ENCODE measurements at regions not wholly inside any gene's neighbourhood (a gene's known extent, or its start where the extent isn't known, plus 50 kb on each side); places are given as distances from the start of the nearest gene placed in this dataset.

DNA sequence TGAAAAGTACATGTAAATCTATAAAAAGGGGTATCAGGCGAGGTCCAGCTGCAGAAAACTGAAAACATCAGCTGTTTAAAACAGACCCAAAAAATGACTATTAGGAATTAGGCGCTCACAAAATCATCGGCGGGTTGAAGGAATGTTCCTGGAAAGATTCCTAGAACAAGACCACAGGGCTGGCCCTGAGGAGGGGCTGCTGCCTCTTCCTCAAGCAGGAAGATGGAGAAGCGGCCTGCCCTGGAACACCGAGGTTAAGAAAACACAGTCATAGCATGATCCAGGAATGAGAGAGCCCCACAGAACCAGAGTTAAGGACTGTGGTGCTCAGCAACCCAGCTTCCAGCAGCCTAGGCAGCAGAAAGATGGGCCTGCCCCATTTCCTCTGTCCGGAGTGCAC, 78.4 kb downstream of the C11orf91 start:
- no peaks in the 10 kb centered on the region for H3K9me3 ChIP-seq (replicated peaks; ENCODE audit: control insufficient read depth, insufficient read depth, low read length)
- no peaks in the 10 kb centered on the region for H3K9me1 ChIP-seq (replicated peaks; ENCODE audit: control insufficient read depth, extremely low read depth, insufficient read depth, low read length)
- no peak overlapping the region for H3K4me3 ChIP-seq (replicated peaks in 1 of 3; ENCODE audit: insufficient read depth in 1 of 3, low read depth in 1 of 3, low read length in 3 of 3)
- CTCF ChIA-PET, result no interaction called here
- POLR2A ChIA-PET, result no interaction called here
- H3K27me3 ChIP-seq (ENCODE audit: control insufficient read depth in 2 of 2, insufficient read depth in 2 of 2, low read length in 2 of 2), result no peaks in the 10 kb centered on the region
- H2AFZ ChIP-seq (ENCODE audit: low read depth, low read length), result no peak overlapping the region
- no peak overlapping the region for H3K9ac ChIP-seq (replicated peaks; ENCODE audit: extremely low read depth, insufficient read depth, low read length)
- H3K27ac ChIP-seq (ENCODE audit: insufficient read depth, low read depth, low read length), result no peak overlapping the region
- BruUV-seq (replicated peaks), result no TSS peak
- H3K4me1 ChIP-seq (ENCODE audit: control insufficient read depth, extremely low read depth, insufficient read depth, low read length), result no peaks in the 10 kb centered on the region
- DNase-seq (ENCODE audit: low read depth, low spot score) (no peak), FAIRE-seq (no peak)
- dilution Hi-C loops (cut with MboI; ENCODE audit: extremely low pct_ligation_motif_present, low sequenced_read_pairs), result no loop called here
- H4K20me1 ChIP-seq (replicated peaks; ENCODE audit: control insufficient read depth, extremely low read depth, insufficient read depth, low read length), result no peaks in the 10 kb centered on the region
- TF ChIP-seq POLR2A (IDR thresholded peaks at IDR 0.05; ENCODE audit: low read depth, low read length) (no peak), JUN (IDR thresholded peaks at IDR 0.05; ENCODE audit: borderline replicate concordance, insufficient read depth, insufficient read length, low read depth) (no peak), POLR2AphosphoS5 (IDR thresholded peaks at IDR 0.05; ENCODE audit: insufficient read depth, low read depth, low read length) (no peak), FOS (IDR thresholded peaks at IDR 0.05; ENCODE audit: borderline replicate concordance, insufficient read depth, low read length) (no peak)
- no peaks in the 10 kb centered on the region for H3K79me2 ChIP-seq (ENCODE audit: control insufficient read depth, insufficient read depth, low read length)
- intact Hi-C loops (cut with micrococcal nuclease), result no loop called here
- no peaks in the 10 kb centered on the region for H3K36me3 ChIP-seq (ENCODE audit: control insufficient read depth in 2 of 2, extremely low read depth in 1 of 2, insufficient read depth in 2 of 2, low read length in 2 of 2)
- H3K4me2 ChIP-seq (ENCODE audit: insufficient read depth, low read length), result no peak overlapping the region

DNA sequence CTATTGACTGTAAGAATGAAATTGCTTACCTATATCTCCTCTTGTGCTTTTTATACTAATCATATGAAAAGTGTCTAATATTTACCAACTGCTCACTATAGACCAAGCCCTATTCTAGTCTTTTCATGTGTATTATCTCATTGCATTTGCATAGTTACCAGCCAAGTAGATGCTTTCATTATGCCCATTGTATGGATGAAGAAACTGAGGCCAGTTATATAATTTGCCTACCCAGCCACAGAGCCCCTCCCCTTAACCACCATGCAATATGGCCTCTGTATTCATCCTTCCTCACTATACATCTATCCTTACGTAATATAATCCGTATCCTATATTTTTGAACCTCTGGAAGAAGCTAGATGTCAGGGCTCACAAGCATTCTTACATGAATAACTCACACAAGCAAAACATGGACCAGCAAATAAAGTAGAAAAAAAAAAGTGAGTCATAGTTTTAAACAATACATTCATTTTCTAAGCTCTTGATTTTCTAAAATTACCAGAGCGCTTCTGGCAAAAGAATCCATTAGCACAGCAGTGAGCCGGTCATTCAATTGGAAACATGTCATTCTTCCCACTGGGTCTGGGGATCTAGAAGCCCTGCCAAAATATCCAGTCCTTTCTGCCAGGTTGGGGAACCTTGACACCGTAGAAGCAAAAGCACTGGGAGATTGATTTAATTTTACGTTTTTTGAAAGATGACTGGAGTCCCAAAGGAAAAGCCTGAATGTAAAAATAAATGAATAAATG, 80.0 kb downstream of the C11orf91 start:
- H3K4me1 ChIP-seq (ENCODE audit: control insufficient read depth, extremely low read depth, insufficient read depth, low read length), result no peaks in the 10 kb centered on the region
- BruUV-seq (replicated peaks), result no TSS peak
- peak; percentile 42 for FAIRE-seq
- DNase-seq (ENCODE audit: low read depth, low spot score), result peak; percentile 11
- H3K9me1 ChIP-seq (replicated peaks; ENCODE audit: control insufficient read depth, extremely low read depth, insufficient read depth, low read length), result no peaks in the 10 kb centered on the region
- H4K20me1 ChIP-seq (replicated peaks; ENCODE audit: control insufficient read depth, extremely low read depth, insufficient read depth, low read length), result no peaks in the 10 kb centered on the region
- TF ChIP-seq POLR2AphosphoS5 (IDR thresholded peaks at IDR 0.05; ENCODE audit: insufficient read depth, low read depth, low read length) (no peak), FOS (IDR thresholded peaks at IDR 0.05; ENCODE audit: borderline replicate concordance, insufficient read depth, low read length) (peak; percentile 13)
- H3K4me2 ChIP-seq (ENCODE audit: insufficient read depth, low read length), result no peak overlapping the region
- no peaks in the 10 kb centered on the region for H3K79me2 ChIP-seq (ENCODE audit: control insufficient read depth, insufficient read depth, low read length)
- ChIA-PET POLR2A (no interaction called here), CTCF (interaction anchor here (0.9 to 1.0 kb wide), 2 partner anchors 9 to 11 kb away, joined by 3 to 4 read pairs; no protein-coding TSS in a partner anchor)
- H3K27ac ChIP-seq (ENCODE audit: insufficient read depth, low read depth, low read length), result no peak overlapping the region
- no peak overlapping the region for H3K4me3 ChIP-seq (replicated peaks in 1 of 3; ENCODE audit: insufficient read depth in 1 of 3, low read depth in 1 of 3, low read length in 3 of 3)
- no peaks in the 10 kb centered on the region for H3K27me3 ChIP-seq (ENCODE audit: control insufficient read depth in 2 of 2, insufficient read depth in 2 of 2, low read length in 2 of 2)
- intact Hi-C loops (cut with micrococcal nuclease), result no loop called here
- H3K9ac ChIP-seq (replicated peaks; ENCODE audit: extremely low read depth, insufficient read depth, low read length), result no peak overlapping the region
- dilution Hi-C loops (cut with MboI; ENCODE audit: extremely low pct_ligation_motif_present, low sequenced_read_pairs), result no loop called here
- no peaks in the 10 kb centered on the region for H3K36me3 ChIP-seq (ENCODE audit: control insufficient read depth in 2 of 2, extremely low read depth in 1 of 2, insufficient read depth in 2 of 2, low read length in 2 of 2)
- H2AFZ ChIP-seq (ENCODE audit: low read depth, low read length), result no peak overlapping the region
- no peaks in the 10 kb centered on the region for H3K9me3 ChIP-seq (replicated peaks; ENCODE audit: control insufficient read depth, insufficient read depth, low read length)
